Stomach (tissue), 8 donors: ENCODE measurements at regions not wholly inside any gene's neighbourhood (a gene's known extent, or its start where the extent isn't known, plus 50 kb on each side); places are given as distances from the start of the nearest gene placed in this dataset.
A peak's percentile ranks its signal among the peaks of the same experiment; 100 is the strongest.

Experiments used
- DNase-seq, 2 donors: peaks; one replicate each; pipeline versions ENCODE4 v3.0.0 to v3.0.0-alpha.2; 2013 to 2019
- H3K27ac ChIP-seq, 5 donors: fragments of 200-600 bp in 4 of 5; sonication (generic) in 4 of 5; one replicate each; pipeline ENCODE4 v1.5.1; 2013 to 2019; ENCODE audit warnings: mild to moderate bottlenecking in 1 of 5, moderate library complexity in 1 of 5
- H3K27me3 ChIP-seq, 3 donors: fragments of 200-600 bp; sonication (generic); one replicate each; pipeline ENCODE4 v1.5.1; 2017 to 2019; ENCODE audit warnings: mixed run types in 1 of 3
- H3K36me3 ChIP-seq, 4 donors: fragments of 200-600 bp; sonication (generic); 1 replicate in 3 of 4; 2 replicates in 1 of 4; pipeline ENCODE4 v1.5.1; 2016 to 2019
- H3K4me1 ChIP-seq, 4 donors: fragments of 200-600 bp; sonication (generic); one replicate each; pipeline ENCODE4 v1.5.1; 2016 to 2019
- H3K4me3 ChIP-seq, 4 donors: fragments of 200-600 bp; sonication (generic) in 3 of 4; one replicate each; pipeline ENCODE4 v1.5.1; 2016 to 2019; ENCODE audit warnings: mild to moderate bottlenecking in 1 of 4
- H3K9me3 ChIP-seq, 4 donors: fragments of 200-600 bp; sonication (generic); one replicate each; pipeline ENCODE4 v1.5.1; 2016 to 2019
- EP300 ChIP-seq: sonication (generic); formaldehyde crosslinking; IDR thresholded peaks from one replicate; pipeline ENCODE4 v1.6.1; 2017; ENCODE audit warnings: antibody characterized with exemption
- POLR2A ChIP-seq, 4 donors: fragments of 450-650 bp; IDR thresholded peaks; one replicate each; pipeline ENCODE4 v1.6.1; 2016; ENCODE audit warnings: antibody characterized with exemption in 4 of 4, control low read depth in 2 of 4, mild to moderate bottlenecking in 1 of 4, moderate library complexity in 1 of 4
- POLR2AphosphoS5 ChIP-seq, 3 donors: sonication (generic); formaldehyde crosslinking; IDR thresholded peaks; one replicate each; pipeline ENCODE4 v1.6.1; 2016; ENCODE audit warnings: antibody characterized with exemption in 3 of 3
- WGBS, 5 donors: extraction: QIAGEN DNeasy Blood & Tissue Kit in 3 of 5; methylation state at CpG; one replicate each; pipeline versions ENCODE4 v1.1.5 to v1.1.7; 2013 to 2018; 5-methylcytosine and 5-hydroxymethylcytosine counted together
- intact Hi-C: fragments of 100-400 bp; cut with DNase I; formaldehyde crosslinking; loops from one replicate; pipeline ENCODE4 v1.15.1; 2023; ENCODE audit warnings: low total_unique reads
- TF ChIP-seq, protein P1 (sequence below), 7 experiments: fragments of 450-650 bp in 4 of 7; fragments of 200-600 bp in 3 of 7; sonication (generic) in 3 of 7; IDR thresholded peaks; one replicate each; pipeline ENCODE4 v1.5.1; 2016 to 2019; ENCODE audit warnings: antibody characterized with exemption in 7 of 7, control low read depth in 2 of 7, mild to moderate bottlenecking in 1 of 7
- donor health status: healthy with polysubstance abuse.
- donor health status: Bipolar disorder and iron deficiency.
- donor health status: healthy.

GRCh38 chr14:29175706-29176105 is 409.1 kb downstream of the FOXG1 start:
- 88 to 95% (median 90%) methylated on average over 2 of the region's 2 CpGs for WGBS, 5 donors
- no peak overlapping the region for H3K27ac ChIP-seq
- TF ChIP-seq, protein P1, sequence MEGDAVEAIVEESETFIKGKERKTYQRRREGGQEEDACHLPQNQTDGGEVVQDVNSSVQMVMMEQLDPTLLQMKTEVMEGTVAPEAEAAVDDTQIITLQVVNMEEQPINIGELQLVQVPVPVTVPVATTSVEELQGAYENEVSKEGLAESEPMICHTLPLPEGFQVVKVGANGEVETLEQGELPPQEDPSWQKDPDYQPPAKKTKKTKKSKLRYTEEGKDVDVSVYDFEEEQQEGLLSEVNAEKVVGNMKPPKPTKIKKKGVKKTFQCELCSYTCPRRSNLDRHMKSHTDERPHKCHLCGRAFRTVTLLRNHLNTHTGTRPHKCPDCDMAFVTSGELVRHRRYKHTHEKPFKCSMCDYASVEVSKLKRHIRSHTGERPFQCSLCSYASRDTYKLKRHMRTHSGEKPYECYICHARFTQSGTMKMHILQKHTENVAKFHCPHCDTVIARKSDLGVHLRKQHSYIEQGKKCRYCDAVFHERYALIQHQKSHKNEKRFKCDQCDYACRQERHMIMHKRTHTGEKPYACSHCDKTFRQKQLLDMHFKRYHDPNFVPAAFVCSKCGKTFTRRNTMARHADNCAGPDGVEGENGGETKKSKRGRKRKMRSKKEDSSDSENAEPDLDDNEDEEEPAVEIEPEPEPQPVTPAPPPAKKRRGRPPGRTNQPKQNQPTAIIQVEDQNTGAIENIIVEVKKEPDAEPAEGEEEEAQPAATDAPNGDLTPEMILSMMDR (IDR thresholded peaks at IDR 0.05), result no peak
- TF ChIP-seq POLR2AphosphoS5 (IDR thresholded peaks at IDR 0.05) (no peak), POLR2A (IDR thresholded peaks at IDR 0.05) (no peak), EP300 (no peak)

DNA sequence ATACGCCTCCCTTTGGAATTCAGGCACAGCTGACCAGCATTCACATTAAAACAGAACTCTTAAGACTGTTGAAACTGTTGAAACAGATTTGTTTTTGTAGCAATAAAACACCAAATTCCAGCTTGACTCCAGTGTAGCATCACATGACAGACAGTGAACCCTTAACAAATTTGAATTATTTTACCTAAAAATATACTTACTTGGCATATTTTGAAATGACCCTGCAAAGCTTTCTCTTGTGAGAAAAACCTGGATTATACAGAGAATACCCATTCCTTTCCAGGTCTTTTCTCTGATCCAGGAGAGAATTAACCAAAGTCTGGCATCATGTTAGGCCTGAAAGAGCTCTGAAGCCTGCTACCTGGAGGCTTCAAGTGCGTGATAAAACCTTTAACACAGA is 410.3 kb downstream of the FOXG1 start:
- intact Hi-C loops, result no loop called here
- no peak for TF ChIP-seq POLR2A (IDR thresholded peaks at IDR 0.05)
- TF ChIP-seq EP300, result no peak
- TF ChIP-seq POLR2AphosphoS5 (IDR thresholded peaks at IDR 0.05), result no peak
- TF ChIP-seq, protein P1 (IDR thresholded peaks at IDR 0.05), result no peak
- no peak overlapping the region for H3K4me3 ChIP-seq
- no peak for DNase-seq
- no peaks in the 10 kb centered on the region for H3K36me3 ChIP-seq
- no peaks in the 10 kb centered on the region for H3K27me3 ChIP-seq
- H3K4me1 ChIP-seq, result no peaks in the 10 kb centered on the region
- no peak overlapping the region for H3K27ac ChIP-seq
- H3K9me3 ChIP-seq, result no peaks in the 10 kb centered on the region
- 75 to 96% (median 89%) methylated on average over 2 of the region's 2 CpGs for WGBS, 5 donors

More at GRCh38 chr14:29175706-29176105, 409.1 kb downstream of the FOXG1 start:
- H3K36me3 ChIP-seq, result no peaks in the 10 kb centered on the region
- no peaks in the 10 kb centered on the region for H3K9me3 ChIP-seq
- H3K4me1 ChIP-seq, result no peaks in the 10 kb centered on the region
- no peak for DNase-seq
- H3K27me3 ChIP-seq, result no peaks in the 10 kb centered on the region
- intact Hi-C loops, result no loop called here
- H3K4me3 ChIP-seq, result no peak overlapping the region

DNA sequence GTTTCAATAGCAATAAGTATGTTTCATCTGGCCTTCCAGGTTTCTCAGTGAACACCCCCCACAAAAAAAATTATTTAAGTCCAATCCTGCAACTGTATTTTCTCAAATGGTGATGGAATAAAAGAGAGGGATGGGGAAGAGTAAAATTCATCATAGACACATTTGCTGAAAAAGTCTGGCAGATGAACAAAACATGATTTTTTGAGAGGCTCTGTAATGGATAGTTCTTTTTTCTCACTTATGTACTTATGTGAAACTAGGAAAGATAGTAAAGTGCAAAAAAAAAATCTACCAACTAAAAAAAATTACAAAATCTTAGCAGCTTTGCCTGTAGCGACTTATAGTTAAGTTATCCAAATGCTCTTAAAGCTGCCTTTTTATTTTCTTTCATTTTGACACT is 412.4 kb downstream of the FOXG1 start:
- H3K36me3 ChIP-seq, result no peaks in the 10 kb centered on the region
- no peak overlapping the region for H3K27ac ChIP-seq
- no peaks in the 10 kb centered on the region for H3K9me3 ChIP-seq
- intact Hi-C loops, result no loop called here
- no peak for TF ChIP-seq POLR2A (IDR thresholded peaks at IDR 0.05)
- TF ChIP-seq, protein P1 (IDR thresholded peaks at IDR 0.05), result no peak
- no peak for TF ChIP-seq EP300
- TF ChIP-seq POLR2AphosphoS5 (IDR thresholded peaks at IDR 0.05), result no peak
- no peaks in the 10 kb centered on the region for H3K27me3 ChIP-seq
- peak in 1 of 2 donors; percentile 4 for DNase-seq
- no peak overlapping the region for H3K4me3 ChIP-seq
- H3K4me1 ChIP-seq, result no peaks in the 10 kb centered on the region
- WGBS, 5 donors, result 61 to 88% (median 75%) methylated on average over 1 of the region's 1 CpG

DNA sequence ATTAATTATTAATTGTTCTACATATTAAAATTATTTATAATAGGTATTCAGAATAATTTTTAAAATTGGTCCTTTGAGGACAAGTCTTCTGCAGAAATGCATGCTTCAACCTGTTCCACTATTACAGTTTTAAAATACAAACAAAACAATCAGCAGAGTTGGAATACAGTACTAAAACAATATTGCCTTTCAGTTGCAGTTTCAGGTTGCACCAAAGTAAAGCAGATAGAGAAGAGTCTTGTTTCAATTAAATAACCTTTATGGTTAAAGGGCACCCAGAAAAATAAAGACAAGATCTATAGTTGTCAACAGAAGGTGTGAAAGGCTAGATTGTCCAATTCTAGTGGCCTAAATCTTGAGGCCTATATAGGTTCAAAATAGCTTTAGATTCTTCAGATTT is 424.5 kb downstream of the FOXG1 start:
- no peak overlapping the region for H3K27ac ChIP-seq
- no peak for TF ChIP-seq POLR2AphosphoS5 (IDR thresholded peaks at IDR 0.05)
- TF ChIP-seq EP300, result no peak
- no peak for TF ChIP-seq POLR2A (IDR thresholded peaks at IDR 0.05)
- TF ChIP-seq, protein P1 (IDR thresholded peaks at IDR 0.05), result no peak
- H3K4me1 ChIP-seq, result no peaks in the 10 kb centered on the region
- no peak for DNase-seq
- H3K27me3 ChIP-seq, result no peaks in the 10 kb centered on the region
- H3K36me3 ChIP-seq, result no peaks in the 10 kb centered on the region
- no peak overlapping the region for H3K4me3 ChIP-seq
- H3K9me3 ChIP-seq, result peaks cover 0 to 7% (median 0%) of the 10 kb centered on the region in 4 donors
- intact Hi-C loops, result no loop called here
